Dermis microvascular lymphatic vessel endothelial cell (primary cell): ENCODE measurements at regions not wholly inside any gene's neighbourhood (a gene's known extent, or its start where the extent isn't known, plus 50 kb on each side); places are given as distances from the start of the nearest gene placed in this dataset.
"Not testable (repeated sequence)": the region's sequence is repeated elsewhere in the genome, so short reads cannot be mapped to it uniquely, and the experiment has no call there.

Experiments
- DNase-seq, 2 donors: peaks; one replicate each; pipeline versions ENCODE4 v3.0.0 to v3.0.0-alpha.2; 2010; ENCODE audit warnings: low read depth in 2 of 2

DNA sequence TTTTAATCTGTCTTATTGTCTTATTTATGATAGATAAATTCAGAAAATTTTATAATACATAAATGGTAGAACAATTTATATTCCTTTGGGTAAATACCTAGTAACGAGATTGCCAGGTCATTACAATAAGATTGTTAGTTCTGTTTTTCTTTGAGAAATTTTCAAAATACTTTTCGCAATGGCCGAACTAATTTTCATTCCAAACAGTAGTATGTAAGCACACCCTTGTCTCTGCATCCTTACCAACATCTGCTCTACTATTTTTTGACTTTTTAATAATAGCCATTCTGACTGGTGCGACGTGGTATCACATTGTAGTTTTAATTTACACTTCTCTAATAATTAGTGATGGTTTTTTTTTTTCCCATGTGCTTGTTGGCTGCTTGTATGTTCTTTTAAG, 351.4 kb upstream of the LUZP2 start:
- DNase-seq: no peak

GRCh38 chr11:24153337-24153736, 343.5 kb upstream of the LUZP2 start:
- DNase-seq: no peak

DNA sequence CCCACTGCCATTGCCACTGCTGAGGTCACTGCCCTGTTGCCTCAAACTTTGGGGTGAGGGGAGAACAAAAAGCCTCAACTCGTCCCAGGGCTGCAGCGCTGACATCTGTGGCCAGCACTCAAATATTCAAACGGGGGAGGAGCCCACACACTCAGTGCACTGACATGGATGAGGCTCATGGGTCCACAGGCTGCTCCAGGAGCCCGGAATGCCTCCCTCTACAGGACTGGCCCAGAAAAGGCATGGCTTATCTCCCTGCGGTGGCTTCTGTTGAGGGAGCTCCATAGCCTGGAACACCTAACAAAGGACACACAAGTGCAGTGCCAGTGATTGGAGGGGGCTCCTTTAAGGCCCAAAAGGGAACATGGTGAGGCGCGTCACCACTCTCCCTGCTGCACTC, 341.1 kb upstream of the LUZP2 start:
- no peak for DNase-seq

DNA sequence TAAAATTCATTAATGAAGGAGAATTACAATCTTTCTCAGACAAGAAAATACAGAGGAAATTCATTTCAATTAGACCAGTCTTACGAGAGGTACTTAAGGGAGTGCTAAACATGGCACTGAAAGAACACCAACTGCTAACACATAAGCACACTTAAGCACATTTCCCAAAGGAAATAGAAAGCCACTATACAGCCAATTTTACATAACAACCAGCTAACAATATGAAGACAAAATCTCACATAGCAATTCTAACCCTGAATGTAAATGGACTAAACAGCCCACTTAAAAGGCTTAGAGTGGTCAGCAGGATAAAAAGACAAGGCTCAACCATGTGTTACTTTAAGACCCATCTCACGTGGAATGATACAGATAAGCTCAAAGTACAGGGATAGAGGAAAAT, 339.5 kb upstream of the LUZP2 start:
- no peak for DNase-seq

- DNase-seq: no peak
These were observed 335.3 kb upstream of the LUZP2 start for GRCh38 chr11:24161587-24161986.

DNA sequence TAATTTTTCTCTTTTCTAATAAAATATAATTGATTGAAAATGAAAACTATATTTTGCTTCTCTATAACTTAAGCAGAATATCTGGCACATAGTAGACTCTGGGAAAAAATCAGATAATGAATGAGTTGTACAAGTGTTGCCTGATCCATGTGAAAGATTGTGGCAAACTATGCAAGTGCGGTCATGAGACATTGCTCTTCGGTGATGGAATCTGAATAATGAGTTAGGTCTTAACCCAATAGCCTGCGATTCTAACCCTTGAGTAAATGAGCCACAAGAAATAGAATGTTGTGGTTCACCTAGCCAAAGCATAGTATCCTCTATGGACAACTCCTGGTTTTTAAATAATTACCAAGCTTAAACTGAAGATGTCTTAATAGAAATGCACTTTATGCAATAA, 333.7 kb upstream of the LUZP2 start:
- DNase-seq: no peak

GRCh38 chr11:24163841-24164240, 333.0 kb upstream of the LUZP2 start:
- no peak for DNase-seq

DNA sequence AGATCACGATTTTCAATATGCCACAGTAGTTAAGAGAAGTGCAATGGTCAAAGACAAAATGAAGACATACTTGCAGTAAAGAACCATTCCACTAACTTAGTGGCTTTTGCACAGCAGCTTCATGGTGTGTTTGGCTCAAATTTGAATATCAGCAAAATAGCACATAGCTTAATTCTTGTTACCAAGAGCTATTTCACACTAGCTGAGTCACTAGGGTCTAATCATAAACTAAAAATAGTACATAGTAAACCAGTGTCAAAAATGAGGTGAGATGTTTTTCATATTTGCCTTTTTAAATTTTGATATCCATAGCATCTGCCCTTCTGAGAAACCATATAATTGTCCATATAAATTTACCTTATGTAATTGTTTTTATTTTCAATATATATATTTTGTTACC, 325.0 kb upstream of the LUZP2 start:
- no peak for DNase-seq

DNA sequence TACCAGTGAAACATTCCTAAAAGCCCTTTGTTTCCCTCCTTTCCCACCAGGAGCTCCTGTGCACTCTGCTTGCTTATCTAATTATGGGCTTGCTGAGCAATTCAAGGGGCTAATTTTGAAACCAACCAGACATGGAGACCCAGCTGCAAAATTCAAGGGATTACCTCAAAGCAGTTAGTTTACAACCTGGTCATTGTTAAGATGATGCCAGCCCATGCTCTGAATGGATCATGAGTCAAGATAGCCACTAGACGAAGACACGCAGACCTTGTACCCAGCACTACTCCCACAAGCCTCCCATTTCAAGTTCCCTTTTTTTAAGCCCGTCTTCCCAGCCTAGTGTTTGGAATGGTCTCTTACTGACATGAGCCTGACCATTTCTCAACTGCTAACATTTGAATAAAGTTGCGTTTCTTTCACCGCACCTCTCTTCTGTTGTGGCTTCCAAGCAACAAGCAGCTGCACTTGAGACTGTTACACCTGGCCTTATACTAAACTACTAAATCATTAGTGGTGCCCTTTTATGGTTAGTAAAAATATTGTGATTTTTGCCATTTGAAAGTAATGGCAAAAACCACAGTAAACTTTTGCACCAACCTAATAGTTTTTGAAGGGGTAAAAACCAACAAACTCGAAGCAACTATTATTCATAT, 315.3 kb upstream of the LUZP2 start:
- DNase-seq: no peak

GRCh38 chr11:24185535-24185934, 311.3 kb upstream of the LUZP2 start:
- not testable (repeated sequence) for DNase-seq

- DNase-seq: no peak
These were observed 300.1 kb upstream of the LUZP2 start for GRCh38 chr11:24196733-24197132.

DNA sequence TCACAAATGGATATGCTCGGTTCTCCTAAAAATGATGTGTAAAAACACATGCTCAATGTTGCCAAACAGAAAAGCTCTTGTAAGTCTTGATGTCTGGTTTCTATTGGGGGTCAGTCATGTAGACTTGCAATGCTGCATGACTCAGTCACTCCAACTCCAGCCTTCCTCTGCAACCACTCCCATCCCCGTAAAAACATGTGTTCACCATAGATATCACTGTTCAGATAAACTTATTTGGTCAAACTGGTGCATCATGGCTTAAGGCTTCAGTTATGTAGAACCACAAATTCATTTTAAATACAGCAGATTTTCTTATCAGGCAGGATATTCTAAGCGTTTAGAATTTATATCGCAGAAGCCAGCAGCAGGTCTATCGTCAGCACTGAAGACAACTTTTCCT, 298.4 kb upstream of the LUZP2 start:
- DNase-seq: no peak

DNA sequence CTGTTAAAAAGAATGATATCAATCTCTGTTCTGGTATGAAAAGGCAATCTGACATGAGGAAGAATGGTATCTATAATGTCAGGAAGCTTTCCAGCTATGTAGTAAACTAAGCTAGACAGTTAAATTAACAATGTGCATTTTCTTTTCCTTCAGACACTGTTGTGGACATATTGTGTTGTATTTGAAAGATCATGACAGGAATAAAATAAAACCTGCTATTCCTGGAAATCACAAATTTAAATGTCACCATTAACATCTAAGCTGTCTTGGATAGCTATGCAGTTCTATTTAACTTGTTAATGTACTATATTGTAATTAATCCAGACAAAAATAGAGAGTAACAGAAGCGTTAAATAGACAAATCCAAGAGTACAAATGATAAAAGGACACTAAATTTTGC, 297.4 kb upstream of the LUZP2 start:
- no peak for DNase-seq

GRCh38 chr11:24206030-24206429, 290.8 kb upstream of the LUZP2 start:
- DNase-seq: no peak

- no peak for DNase-seq
These were observed 290.3 kb upstream of the LUZP2 start for GRCh38 chr11:24206511-24206910.

GRCh38 chr11:24216488-24216887, 280.4 kb upstream of the LUZP2 start:
- DNase-seq: no peak

DNA sequence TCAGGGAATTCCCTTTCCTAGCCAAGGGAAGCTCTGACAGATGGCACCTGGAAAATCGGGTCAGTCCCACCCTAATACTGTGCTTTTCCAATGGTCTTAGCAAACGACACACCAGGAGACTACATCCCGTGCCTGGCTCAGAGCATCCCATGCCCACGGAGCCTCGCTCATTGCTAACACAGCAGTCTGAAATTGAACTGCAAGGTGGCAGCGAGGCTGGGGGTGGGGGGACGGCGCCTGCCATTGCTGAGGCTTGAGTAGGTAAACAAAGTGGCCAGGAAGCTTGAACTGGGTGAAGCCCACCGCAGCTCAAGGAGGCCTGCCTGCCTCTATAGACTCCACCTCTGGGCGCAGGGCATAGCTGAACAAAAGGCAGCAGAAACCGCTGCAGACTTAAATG, 279.5 kb upstream of the LUZP2 start:
- DNase-seq: not testable (repeated sequence)

- no peak for DNase-seq
These were observed 271.4 kb upstream of the LUZP2 start for GRCh38 chr11:24225501-24225900.

GRCh38 chr11:24226606-24227005, 270.2 kb upstream of the LUZP2 start:
- DNase-seq: no peak

- DNase-seq: no peak
These were observed 263.8 kb upstream of the LUZP2 start for GRCh38 chr11:24233041-24233440.

DNA sequence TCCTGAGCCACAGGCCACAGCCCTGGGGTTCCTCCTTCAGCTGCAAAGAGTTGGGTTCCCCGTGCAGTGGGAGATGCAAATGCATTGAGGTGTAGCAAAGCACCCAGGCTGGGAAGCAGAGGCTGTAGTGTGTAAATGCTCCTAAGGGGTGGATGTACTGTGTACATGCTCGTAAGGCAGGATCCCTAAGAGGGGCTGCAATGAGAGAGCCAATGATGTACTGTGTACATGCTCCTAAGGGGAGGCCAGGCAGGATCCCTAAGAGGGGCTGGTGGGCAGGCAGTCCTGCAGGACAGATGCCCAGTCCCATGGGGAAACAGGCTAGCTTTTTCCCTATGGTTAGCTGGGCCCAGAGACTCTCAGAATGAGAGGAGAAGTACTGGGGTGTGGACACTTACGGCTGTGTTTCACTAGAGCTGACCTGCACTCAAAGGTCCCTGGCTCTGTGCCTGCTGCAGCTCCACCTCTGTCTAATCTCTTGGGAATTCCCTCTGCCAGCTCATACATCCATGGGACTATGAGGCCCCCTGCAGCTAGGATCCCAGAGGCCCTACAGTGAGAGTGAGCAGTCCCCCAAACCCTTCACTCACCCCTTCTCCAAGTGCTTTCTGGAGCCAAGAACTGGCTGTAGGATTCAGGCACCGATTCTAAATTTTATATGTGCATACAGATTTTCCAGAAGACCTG, 261.9 kb upstream of the LUZP2 start:
- DNase-seq: no peak

DNA sequence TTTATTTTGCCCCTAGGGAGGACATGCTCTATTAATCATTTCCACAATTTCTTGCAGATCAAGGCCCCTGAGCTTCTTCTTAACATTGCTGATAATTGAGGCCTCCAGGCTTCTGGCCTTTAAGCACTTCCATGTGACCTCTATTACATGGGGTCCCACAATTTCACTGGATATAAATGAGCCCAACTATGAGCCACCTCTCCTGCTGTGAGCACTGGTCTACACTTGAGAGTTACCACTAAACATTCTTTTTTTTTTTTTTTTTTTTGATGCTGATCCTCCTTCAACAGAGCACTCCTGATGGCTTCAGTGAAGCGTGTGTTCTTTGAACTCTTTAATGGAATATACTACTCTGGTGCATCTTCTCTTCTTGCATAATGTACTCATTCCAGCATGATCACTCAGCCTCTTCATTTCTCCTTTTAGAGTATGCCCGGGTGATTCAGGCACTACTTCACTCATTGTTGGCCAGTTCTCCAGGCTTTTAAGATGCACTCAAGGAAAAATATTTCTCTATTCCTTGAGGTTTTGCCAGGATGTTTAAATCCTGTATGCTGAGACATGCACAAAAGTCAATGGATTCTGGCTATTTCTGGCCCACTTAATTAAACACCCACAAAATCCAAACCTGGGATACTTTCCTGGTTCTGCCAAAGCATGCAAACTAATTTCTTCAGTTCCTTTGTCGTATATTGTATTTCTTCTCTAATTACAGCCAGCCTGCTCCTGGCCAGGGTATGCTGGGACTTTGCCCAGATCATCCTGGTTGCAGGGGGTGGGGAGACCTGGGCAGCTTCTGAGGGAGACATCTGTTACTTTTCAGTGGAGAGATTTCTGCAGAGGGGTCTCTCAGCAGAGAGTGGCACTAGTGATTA, 257.8 kb upstream of the LUZP2 start:
- DNase-seq: no peak

- DNase-seq: no peak
These were observed 256.9 kb upstream of the LUZP2 start for GRCh38 chr11:24239930-24240329.
